ENCODE measurements at regions not wholly inside any gene's neighbourhood (a gene's known extent, or its start where the extent isn't known, plus 50 kb on each side); places are given as distances from the start of the nearest gene placed in this dataset.
"Not testable (repeated sequence)": the region's sequence is repeated elsewhere in the genome, so short reads cannot be mapped to it uniquely, and the experiment has no call there.

GRCh38 chr2:35125871-35126270 is 1229.7 kb upstream of the CRIM1 start:
- Histone ChIP-seq H3K27ac (no peak overlapping the region), H3K9me3 (peaks cover 0 to 20% (median 0%) of the 10 kb centered on the region in 11 donors), H3K4me1 (no peaks in the 10 kb centered on the region), H3K36me3 (no peaks in the 10 kb centered on the region), H3K4me3 (no peak overlapping the region), H3K27me3 (no peaks in the 10 kb centered on the region)
- TF ChIP-seq, protein P1, sequence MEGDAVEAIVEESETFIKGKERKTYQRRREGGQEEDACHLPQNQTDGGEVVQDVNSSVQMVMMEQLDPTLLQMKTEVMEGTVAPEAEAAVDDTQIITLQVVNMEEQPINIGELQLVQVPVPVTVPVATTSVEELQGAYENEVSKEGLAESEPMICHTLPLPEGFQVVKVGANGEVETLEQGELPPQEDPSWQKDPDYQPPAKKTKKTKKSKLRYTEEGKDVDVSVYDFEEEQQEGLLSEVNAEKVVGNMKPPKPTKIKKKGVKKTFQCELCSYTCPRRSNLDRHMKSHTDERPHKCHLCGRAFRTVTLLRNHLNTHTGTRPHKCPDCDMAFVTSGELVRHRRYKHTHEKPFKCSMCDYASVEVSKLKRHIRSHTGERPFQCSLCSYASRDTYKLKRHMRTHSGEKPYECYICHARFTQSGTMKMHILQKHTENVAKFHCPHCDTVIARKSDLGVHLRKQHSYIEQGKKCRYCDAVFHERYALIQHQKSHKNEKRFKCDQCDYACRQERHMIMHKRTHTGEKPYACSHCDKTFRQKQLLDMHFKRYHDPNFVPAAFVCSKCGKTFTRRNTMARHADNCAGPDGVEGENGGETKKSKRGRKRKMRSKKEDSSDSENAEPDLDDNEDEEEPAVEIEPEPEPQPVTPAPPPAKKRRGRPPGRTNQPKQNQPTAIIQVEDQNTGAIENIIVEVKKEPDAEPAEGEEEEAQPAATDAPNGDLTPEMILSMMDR (IDR thresholded peaks at IDR 0.05), result no peak
- DNase-seq (no peak), ATAC-seq (no peak)
- 71 to 73% methylated on average over 1 of the region's 1 CpG for WGBS, 2 donors
- intact Hi-C loops (cut with DNase I), result no loop called here

GRCh38 chr2:35125278-35125677 is 1230.3 kb upstream of the CRIM1 start:
- Histone ChIP-seq H3K27ac (no peak overlapping the region), H3K36me3 (no peaks in the 10 kb centered on the region), H3K4me3 (no peak overlapping the region), H3K27me3 (no peaks in the 10 kb centered on the region), H3K4me1 (no peaks in the 10 kb centered on the region), H3K9me3 (peaks cover 0 to 20% (median 0%) of the 10 kb centered on the region in 11 donors)
- TF ChIP-seq, protein P1 (IDR thresholded peaks at IDR 0.05), result no peak
- ATAC-seq, result no peak
- 82 to 91% methylated on average over 4 of the region's 4 CpGs for WGBS, 2 donors
- DNase-seq, result no peak
- intact Hi-C loops (cut with DNase I), result no loop called here

GRCh38 chr2:35116151-35116550 is 1239.4 kb upstream of the CRIM1 start:
- H3K9me3 ChIP-seq, result peaks cover 0 to 18% (median 0%) of the 10 kb centered on the region in 11 donors
- H3K36me3 ChIP-seq, result no peaks in the 10 kb centered on the region
- ATAC-seq, result no peak
- no peaks in the 10 kb centered on the region for H3K4me1 ChIP-seq
- DNase-seq, result no peak
- no peak overlapping the region for H3K4me3 ChIP-seq
- intact Hi-C loops (cut with DNase I), result no loop called here
- no peak overlapping the region for H3K27ac ChIP-seq
- TF ChIP-seq, protein P1 (IDR thresholded peaks at IDR 0.05), result no peak
- H3K27me3 ChIP-seq, result no peaks in the 10 kb centered on the region

DNA sequence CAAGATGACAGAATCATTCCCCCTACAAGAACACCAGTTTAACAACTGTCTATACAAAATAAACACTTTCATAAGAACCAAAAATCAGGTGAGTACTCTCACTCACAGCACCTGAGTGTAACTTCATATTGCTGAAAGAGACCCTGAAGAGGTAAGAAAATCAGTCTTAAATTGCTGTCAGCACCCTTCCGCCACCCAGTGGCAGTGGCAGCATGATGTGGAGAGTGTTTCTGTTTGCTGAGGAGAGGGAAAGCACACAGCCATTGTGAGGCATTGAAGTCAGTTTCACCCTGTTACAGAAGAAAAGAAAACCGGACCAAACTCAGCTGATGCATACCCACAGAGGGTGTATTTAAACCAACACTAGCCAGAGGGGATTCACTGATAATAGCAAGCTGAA is 1240.8 kb upstream of the CRIM1 start:
- ATAC-seq (no peak), DNase-seq (no peak)
- WGBS, 2 donors, result 43 to 54% methylated on average over 2 of the region's 2 CpGs
- Histone ChIP-seq H3K36me3 (no peaks in the 10 kb centered on the region), H3K27ac (no peak overlapping the region), H3K4me1 (no peaks in the 10 kb centered on the region), H3K27me3 (no peaks in the 10 kb centered on the region), H3K4me3 (no peak overlapping the region), H3K9me3 (peaks cover 0 to 18% (median 0%) of the 10 kb centered on the region in 11 donors)
- TF ChIP-seq, protein P1 (IDR thresholded peaks at IDR 0.05), result peak in 2 of 9 donors; percentile 18
- intact Hi-C loops (cut with DNase I), result no loop called here

DNA sequence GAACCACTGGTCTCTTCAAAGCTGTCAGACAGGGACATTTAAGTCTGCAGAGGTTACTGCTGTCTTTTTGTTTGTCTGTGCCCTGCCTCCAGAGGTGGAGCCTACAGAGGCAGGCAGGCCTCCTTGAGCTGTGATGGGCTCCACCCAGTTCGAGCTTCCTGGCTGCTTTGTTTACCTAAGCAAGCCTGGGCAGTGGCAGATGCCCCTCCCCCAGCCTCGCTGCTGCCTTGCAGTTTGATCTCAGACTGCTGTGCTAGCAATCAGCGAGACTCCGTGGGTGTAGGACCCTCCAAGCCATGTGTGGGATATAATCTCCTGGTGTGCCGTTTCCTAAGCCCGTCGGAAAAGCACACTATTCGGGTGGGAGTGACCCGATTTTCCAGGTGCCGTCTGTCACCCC is 1243.2 kb upstream of the CRIM1 start:
- H3K27ac ChIP-seq; H3K4me1 ChIP-seq; DNase-seq; H3K4me3 ChIP-seq; H3K36me3 ChIP-seq; H3K27me3 ChIP-seq; ATAC-seq; intact Hi-C loops (cut with DNase I): not testable (repeated sequence)
- H3K9me3 ChIP-seq, result peaks cover 0 to 13% (median 0%) of the 10 kb centered on the region in 11 donors
- WGBS, 2 donors, result 83 to 86% methylated on average over 2 to 8 of the region's 10 CpGs

Measured in heart right ventricle (tissue), 16 donors.